Epithelial cell of proximal tubule (primary cell): ENCODE measurements at regions not wholly inside any gene's neighbourhood (a gene's known extent, or its start where the extent isn't known, plus 50 kb on each side); places are given as distances from the start of the nearest gene placed in this dataset.

Experiments
- DNase-seq: peaks from one replicate; pipeline ENCODE4 v3.0.0-alpha.2; 2011; ENCODE audit warnings: low read depth
- H3K4me3 ChIP-seq: 2 replicates; pipeline ENCODE4 v1.5.1; 2011; ENCODE audit warnings: low read depth, mild to moderate bottlenecking, low read length
- CTCF ChIP-seq: conservative IDR thresholded peaks from 2 replicates; pipeline ENCODE4 v1.5.1; 2012; ENCODE audit warnings: low read depth, mild to moderate bottlenecking, low read length

DNA sequence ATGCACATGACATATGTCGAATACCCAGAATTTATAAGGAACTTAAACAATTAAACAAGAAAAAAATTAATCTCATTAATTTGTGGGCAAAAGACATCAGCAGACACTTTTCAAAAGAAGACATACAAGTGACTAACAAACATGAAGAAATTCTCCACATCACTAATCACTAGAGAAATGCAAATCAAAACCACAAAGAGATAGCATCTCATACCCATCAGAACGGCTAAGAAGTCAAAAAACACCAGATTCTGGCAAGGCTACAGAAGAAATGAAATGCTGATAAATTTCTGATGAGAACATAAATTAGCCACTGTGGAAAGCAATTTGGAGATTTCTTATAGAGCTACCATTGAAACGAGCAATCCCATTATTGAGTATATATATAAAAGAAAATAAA is 210.6 kb upstream of the LUZP2 start:
- DNase-seq: no peak
- H3K4me3 ChIP-seq: no peak overlapping the region
- no peak for TF ChIP-seq CTCF

DNA sequence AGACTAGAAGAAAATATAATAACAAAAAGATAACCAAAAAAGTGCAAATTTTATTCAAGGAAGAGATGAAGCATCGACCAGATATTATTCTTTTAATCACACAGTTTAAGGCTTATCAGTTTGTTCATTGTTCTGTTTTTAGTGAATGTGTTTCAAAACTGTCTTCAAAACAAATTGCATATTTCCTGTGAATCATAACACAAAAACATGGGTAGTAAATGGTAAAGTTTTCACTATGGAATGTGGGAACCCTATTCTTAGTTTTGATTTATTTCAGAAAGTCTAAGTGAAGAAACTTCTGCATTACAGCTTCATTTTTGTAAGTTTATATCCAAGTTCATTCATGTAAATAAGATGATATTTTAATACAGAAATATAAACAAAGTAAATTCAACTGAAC is 207.6 kb upstream of the LUZP2 start:
- DNase-seq: no peak
- no peak overlapping the region for H3K4me3 ChIP-seq
- TF ChIP-seq CTCF: no peak

DNA sequence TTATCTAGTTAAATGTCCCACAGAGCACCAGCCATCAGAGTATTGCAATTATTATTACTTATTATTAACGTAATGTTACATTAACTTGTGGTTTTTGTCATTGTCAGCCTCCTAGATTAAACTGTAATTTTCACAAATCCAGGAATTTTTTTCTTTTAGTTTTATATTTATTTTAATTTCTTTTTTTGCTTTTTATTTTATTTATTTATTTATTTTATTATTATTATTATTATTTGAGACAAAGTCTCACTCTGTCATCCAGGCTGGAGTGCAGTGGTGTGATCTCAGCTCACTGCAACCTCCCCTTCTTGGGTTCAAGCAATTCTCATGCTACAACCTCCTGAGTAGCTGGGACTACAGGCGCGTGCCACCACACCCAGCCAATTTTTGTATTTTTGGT is 202.9 kb upstream of the LUZP2 start:
- H3K4me3 ChIP-seq: no peak overlapping the region
- DNase-seq: no peak
- no peak for TF ChIP-seq CTCF

GRCh38 chr11:24295360-24295759 is 201.5 kb upstream of the LUZP2 start:
- no peak for DNase-seq
- TF ChIP-seq CTCF: no peak
- H3K4me3 ChIP-seq: no peak overlapping the region

- TF ChIP-seq CTCF: no peak
- no peak overlapping the region for H3K4me3 ChIP-seq
- DNase-seq: no peak
Observed at GRCh38 chr11:24297461-24297860, 199.4 kb upstream of the LUZP2 start.

GRCh38 chr11:24298146-24298545 is 198.7 kb upstream of the LUZP2 start:
- TF ChIP-seq CTCF: no peak
- no peak overlapping the region for H3K4me3 ChIP-seq
- DNase-seq: no peak

DNA sequence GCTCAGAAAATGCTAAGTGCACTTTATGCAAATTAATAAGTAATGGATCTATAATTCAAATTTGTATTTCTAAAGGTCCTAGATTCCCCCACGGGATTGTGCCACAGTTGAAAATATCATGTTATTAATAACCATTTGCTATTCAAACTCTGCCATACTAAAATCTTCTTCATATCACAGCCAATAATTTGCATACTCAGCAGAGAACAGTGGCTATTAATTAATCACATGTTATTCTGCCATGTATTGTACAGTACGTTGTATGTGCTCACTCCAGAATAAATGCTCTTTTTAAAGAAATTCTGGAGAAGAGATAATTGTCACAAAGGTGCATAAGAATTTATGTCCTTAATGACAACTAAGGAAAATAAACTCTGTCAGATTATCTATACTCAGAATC is 184.9 kb upstream of the LUZP2 start:
- no peak for TF ChIP-seq CTCF
- DNase-seq: no peak

More for the DNA sequence above, 184.9 kb upstream of the LUZP2 start:
- no peak overlapping the region for H3K4me3 ChIP-seq
